Calu3 (cell line): ENCODE measurements at regions not wholly inside any gene's neighbourhood (a gene's known extent, or its start where the extent isn't known, plus 50 kb on each side); places are given as distances from the start of the nearest gene placed in this dataset.

Experiments
- BruUV-seq: library from RNA; stranded (reverse); fragments of 400-500 nt; replicated peaks from 2 replicates; lab custom pipeline; 2021; lab: Mats Ljungman, UMichigan
- CTCF ChIA-PET: fragments of 300-600 bp; sonication (Branson Sonifier 250); formaldehyde crosslinking; loops from one replicate; lab custom pipeline; 2022; ENCODE audit warnings: antibody characterized with exemption; lab: Charles Lee
- DNase-seq: peaks from one replicate; pipeline ENCODE4 v3.0.0; 2022
- H3K27ac Mint-ChIP-seq: one replicate; pipeline ENCODE4 v1.8.0; 2022; ENCODE audit warnings: mixed read lengths; ENCODE audit not compliant: unreplicated experiment
- H3K27me3 Mint-ChIP-seq: one replicate; pipeline ENCODE4 v1.8.0; 2022; ENCODE audit warnings: mixed read lengths; ENCODE audit not compliant: unreplicated experiment
- H3K36me3 Mint-ChIP-seq: one replicate; pipeline ENCODE4 v1.8.0; 2022; ENCODE audit warnings: mild to moderate bottlenecking, moderate library complexity, mixed read lengths; ENCODE audit not compliant: insufficient read depth, unreplicated experiment
- H3K4me1 Mint-ChIP-seq: one replicate; pipeline ENCODE4 v1.8.0; 2022; ENCODE audit warnings: mild to moderate bottlenecking, low read depth, mixed read lengths; ENCODE audit not compliant: unreplicated experiment
- H3K4me3 Mint-ChIP-seq: one replicate; pipeline ENCODE4 v1.8.0; 2022; ENCODE audit warnings: mild to moderate bottlenecking, low read depth, moderate library complexity, mixed read lengths; ENCODE audit not compliant: unreplicated experiment
- H3K9me3 Mint-ChIP-seq: one replicate; pipeline ENCODE4 v1.8.0; 2022; ENCODE audit warnings: low read depth, mixed read lengths; ENCODE audit not compliant: unreplicated experiment
- intact Hi-C: fragments of 100-400 bp; cut with micrococcal nuclease; formaldehyde crosslinking; loops from one replicate; pipeline ENCODE4 v1.10.0; 2022; ENCODE audit not compliant: unreplicated experiment
- TF ChIP-seq, protein P1 (sequence below): fragments of 200-600 bp; IDR thresholded peaks from one replicate; pipeline ENCODE4 v1.8.0; 2022; ENCODE audit warnings: antibody characterized with exemption; ENCODE audit not compliant: unreplicated experiment

DNA sequence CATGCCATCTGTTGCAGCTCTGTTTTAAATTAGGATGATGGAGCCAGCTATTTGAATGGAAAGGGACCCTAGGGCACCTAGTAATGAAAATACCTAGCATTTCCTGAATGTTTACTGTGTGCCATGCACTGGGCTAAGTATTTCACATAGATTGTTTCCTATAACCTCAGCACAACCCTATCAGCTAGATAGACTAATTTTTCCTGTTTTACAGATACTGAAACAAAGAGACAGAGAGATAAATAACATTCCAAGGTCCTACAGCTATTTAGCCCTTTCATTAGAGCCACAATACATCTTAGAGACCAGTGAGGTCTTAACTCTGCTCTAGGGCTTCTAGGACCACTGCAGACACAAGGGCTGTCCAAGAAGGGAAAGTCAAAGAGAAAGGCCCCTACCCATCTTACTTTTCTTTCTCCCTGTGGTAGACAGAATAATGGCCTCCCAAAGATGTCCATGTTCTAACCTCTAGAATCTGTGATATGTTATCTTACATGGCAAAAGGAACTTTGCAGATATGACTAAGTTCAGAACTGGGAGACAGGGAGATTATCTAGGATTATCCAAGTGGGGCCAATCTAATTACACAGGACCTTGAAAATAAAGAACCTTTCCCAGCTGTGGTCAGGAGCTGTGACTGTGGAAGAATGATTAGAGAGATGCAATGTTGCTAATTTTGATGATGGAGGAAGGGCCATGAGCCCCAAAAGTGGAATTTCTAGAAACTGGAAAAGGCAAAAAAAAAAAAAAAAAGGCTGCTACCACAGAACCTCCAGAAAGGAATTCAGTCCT, 157.0 kb downstream of the CCDC34 start:
- H3K4me3 Mint-ChIP-seq, result no peak overlapping the region
- H3K36me3 Mint-ChIP-seq, result no peaks in the 10 kb centered on the region
- no peak overlapping the region for H3K27ac Mint-ChIP-seq

DNA sequence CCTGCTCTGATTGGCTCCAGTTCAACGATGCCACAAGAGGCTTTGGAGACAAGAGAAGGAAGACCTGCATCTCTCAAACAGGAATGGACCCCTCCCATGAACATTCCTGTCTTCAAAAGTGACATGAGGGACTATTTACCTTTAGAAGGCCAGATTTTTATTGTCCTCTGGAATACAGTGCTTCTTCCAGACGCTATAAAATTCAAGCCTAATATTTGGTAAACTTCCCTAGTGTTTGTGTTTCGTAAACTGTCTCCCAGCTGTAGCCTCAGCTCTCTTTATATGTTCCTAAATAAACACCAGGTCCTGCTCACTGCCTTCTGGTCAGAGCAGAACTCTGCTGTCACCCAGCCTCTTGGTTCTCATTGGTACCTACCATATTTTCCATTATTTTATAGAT, 157.8 kb downstream of the CCDC34 start:
- H3K27ac Mint-ChIP-seq, result no peak overlapping the region
- H3K4me1 Mint-ChIP-seq, result peaks cover 53% of the 10 kb centered on the region
- no peak overlapping the region for H3K4me3 Mint-ChIP-seq
- H3K36me3 Mint-ChIP-seq, result no peaks in the 10 kb centered on the region
- CTCF ChIA-PET, result interaction anchor here (0.5 kb wide), 1 partner anchor 258 kb away, joined by 5 read pairs; no protein-coding TSS in a partner anchor
- BruUV-seq, result no TSS peak
- no peak for DNase-seq
- H3K27me3 Mint-ChIP-seq, result no peaks in the 10 kb centered on the region
- peaks cover 4% of the 10 kb centered on the region for H3K9me3 Mint-ChIP-seq
- intact Hi-C loops, result loop anchor here (5.0 kb wide), 2 partner anchors 187 to 267 kb away; partner anchors contain the start of gene LGR4
- TF ChIP-seq, protein P1, sequence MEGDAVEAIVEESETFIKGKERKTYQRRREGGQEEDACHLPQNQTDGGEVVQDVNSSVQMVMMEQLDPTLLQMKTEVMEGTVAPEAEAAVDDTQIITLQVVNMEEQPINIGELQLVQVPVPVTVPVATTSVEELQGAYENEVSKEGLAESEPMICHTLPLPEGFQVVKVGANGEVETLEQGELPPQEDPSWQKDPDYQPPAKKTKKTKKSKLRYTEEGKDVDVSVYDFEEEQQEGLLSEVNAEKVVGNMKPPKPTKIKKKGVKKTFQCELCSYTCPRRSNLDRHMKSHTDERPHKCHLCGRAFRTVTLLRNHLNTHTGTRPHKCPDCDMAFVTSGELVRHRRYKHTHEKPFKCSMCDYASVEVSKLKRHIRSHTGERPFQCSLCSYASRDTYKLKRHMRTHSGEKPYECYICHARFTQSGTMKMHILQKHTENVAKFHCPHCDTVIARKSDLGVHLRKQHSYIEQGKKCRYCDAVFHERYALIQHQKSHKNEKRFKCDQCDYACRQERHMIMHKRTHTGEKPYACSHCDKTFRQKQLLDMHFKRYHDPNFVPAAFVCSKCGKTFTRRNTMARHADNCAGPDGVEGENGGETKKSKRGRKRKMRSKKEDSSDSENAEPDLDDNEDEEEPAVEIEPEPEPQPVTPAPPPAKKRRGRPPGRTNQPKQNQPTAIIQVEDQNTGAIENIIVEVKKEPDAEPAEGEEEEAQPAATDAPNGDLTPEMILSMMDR, result no peak

More for the DNA sequence above, 157.0 kb downstream of the CCDC34 start:
- TF ChIP-seq, protein P1, result no peak
- CTCF ChIA-PET, result no interaction called here
- Mint-ChIP-seq H3K27me3 (no peaks in the 10 kb centered on the region), H3K9me3 (peaks cover 4% of the 10 kb centered on the region), H3K4me1 (peaks cover 53% of the 10 kb centered on the region)
- BruUV-seq, result no TSS peak
- intact Hi-C loops, result loop anchor here (5.0 kb wide), 2 partner anchors 186 to 266 kb away; partner anchors contain the start of gene LGR4
- DNase-seq, result no peak

DNA sequence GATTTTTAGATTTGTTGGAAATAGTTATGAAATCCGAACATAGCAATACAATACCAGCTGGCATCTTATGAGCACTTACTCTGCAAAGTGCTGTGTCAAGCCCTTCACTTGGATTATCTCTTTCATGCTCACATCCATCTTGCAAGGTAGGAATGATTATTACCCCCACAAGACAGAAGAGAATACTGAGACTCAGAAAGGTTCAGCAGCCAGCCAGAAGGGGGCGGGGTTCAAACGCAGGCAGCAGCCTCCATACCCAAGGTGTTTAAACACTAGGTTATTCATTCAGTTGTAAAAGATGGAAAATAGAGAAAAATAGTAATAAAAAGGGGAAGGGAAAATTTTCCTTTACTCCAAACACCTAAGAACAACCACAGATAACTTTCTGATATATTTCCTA, 158.5 kb downstream of the CCDC34 start:
- Mint-ChIP-seq H3K27me3 (no peaks in the 10 kb centered on the region), H3K9me3 (peaks cover 4% of the 10 kb centered on the region), H3K36me3 (no peaks in the 10 kb centered on the region), H3K4me3 (no peak overlapping the region), H3K4me1 (peaks cover 46% of the 10 kb centered on the region), H3K27ac (no peak overlapping the region)
- TF ChIP-seq, protein P1, result no peak
- no TSS peak for BruUV-seq
- intact Hi-C loops, result loop anchor here (5.0 kb wide), 2 partner anchors 93 to 283 kb away; no protein-coding TSS in a partner anchor
- peak; percentile 51 for DNase-seq
- CTCF ChIA-PET, result no interaction called here

DNA sequence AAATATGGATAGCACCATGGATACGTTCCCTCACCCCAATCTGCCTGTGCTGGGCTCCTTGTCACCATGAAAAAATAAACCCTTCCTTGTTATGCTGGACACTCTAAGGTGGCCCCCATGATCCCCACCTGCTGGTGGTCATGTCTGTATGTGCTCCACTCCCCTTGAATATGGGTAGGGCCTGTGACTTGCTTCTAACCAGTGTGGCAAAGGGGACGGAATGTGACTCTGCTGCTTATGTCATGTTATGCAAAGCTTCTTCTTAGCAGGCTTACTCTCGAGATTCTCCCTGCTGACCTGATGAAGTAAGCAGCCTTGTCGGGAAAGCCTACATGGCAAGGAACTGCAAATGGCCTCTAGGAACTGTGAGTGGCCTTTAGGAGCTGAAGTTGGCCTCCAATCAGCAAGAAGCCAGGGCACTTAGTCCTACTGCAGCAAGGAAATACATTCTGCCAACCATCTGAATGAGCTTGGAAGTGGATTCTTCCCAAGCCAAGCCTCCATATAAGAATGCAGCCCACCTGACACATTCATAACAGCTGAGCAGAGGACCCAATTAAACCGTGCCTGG, 159.9 kb downstream of the CCDC34 start:
- BruUV-seq, result no TSS peak
- DNase-seq, result no peak
- Mint-ChIP-seq H3K4me3 (no peak overlapping the region), H3K27me3 (no peaks in the 10 kb centered on the region), H3K9me3 (peaks cover 4% of the 10 kb centered on the region), H3K36me3 (no peaks in the 10 kb centered on the region), H3K4me1 (peaks cover 35% of the 10 kb centered on the region), H3K27ac (no peak overlapping the region)
- CTCF ChIA-PET, result no interaction called here
- TF ChIP-seq, protein P1, result no peak
- intact Hi-C loops, result loop anchor here (5.0 kb wide), 2 partner anchors 94 to 284 kb away; no protein-coding TSS in a partner anchor
